Gastroesophageal sphincter (tissue), 4 donors: ENCODE measurements at regions not wholly inside any gene's neighbourhood (a gene's known extent, or its start where the extent isn't known, plus 50 kb on each side); places are given as distances from the start of the nearest gene placed in this dataset.

Experiments
- ATAC-seq: fragments of 150-250 bp; one replicate; pipeline ENCODE4 v1.9.1; 2016; ENCODE audit warnings: mild to moderate bottlenecking, moderate library complexity
- H3K27ac ChIP-seq, 4 donors: fragments of 200-600 bp; sonication (generic) in 3 of 4; 1 replicate in 3 of 4; 2 replicates in 1 of 4; pipeline ENCODE4 v1.5.1; 2016 to 2019
- H3K27me3 ChIP-seq: fragments of 200-600 bp; sonication (generic); one replicate; pipeline ENCODE4 v1.5.1; 2019
- H3K36me3 ChIP-seq, 2 donors: fragments of 200-600 bp; sonication (generic); one replicate each; pipeline ENCODE4 v1.5.1; 2019; ENCODE audit warnings: control low read depth in 1 of 2
- H3K4me1 ChIP-seq, 3 donors: fragments of 200-600 bp; sonication (generic); 1 replicate in 2 of 3; 2 replicates in 1 of 3; pipeline ENCODE4 v1.5.1; 2016 to 2019; ENCODE audit warnings: control low read depth in 2 of 3
- H3K4me3 ChIP-seq, 2 donors: fragments of 200-600 bp; sonication (generic); one replicate each; pipeline ENCODE4 v1.5.1; 2019; ENCODE audit warnings: mild to moderate bottlenecking in 1 of 2, moderate library complexity in 1 of 2
- H3K9me3 ChIP-seq, 3 donors: fragments of 200-600 bp; sonication (generic); one replicate each; pipeline ENCODE4 v1.5.1; 2017 to 2019; ENCODE audit warnings: control low read depth in 2 of 3
- EP300 ChIP-seq: sonication (generic); formaldehyde crosslinking; IDR thresholded peaks from one replicate; pipeline ENCODE4 v1.6.1; 2017; ENCODE audit warnings: antibody characterized with exemption, mild to moderate bottlenecking
- POLR2A ChIP-seq, 2 donors: fragments of 450-650 bp; IDR thresholded peaks; one replicate each; pipeline ENCODE4 v1.6.1; 2017; ENCODE audit warnings: antibody characterized with exemption in 2 of 2, mild to moderate bottlenecking in 2 of 2, moderate library complexity in 1 of 2
- POLR2AphosphoS5 ChIP-seq: sonication (generic); formaldehyde crosslinking; IDR thresholded peaks from one replicate; pipeline ENCODE4 v1.6.1; 2017; ENCODE audit warnings: antibody characterized with exemption
- WGBS, 2 donors: methylation state at CpG; one replicate each; pipeline ENCODE4 v1.1.5; 2018; ENCODE audit warnings: low coverage in 1 of 2; 5-methylcytosine and 5-hydroxymethylcytosine counted together
- TF ChIP-seq, protein P1 (sequence below), 4 experiments: fragments of 200-600 bp in 2 of 4; fragments of 450-650 bp in 2 of 4; sonication (generic) in 1 of 4; IDR thresholded peaks; one replicate each; pipeline ENCODE4 v1.5.1; 2017 to 2019; ENCODE audit warnings: antibody characterized with exemption in 4 of 4, mild to moderate bottlenecking in 2 of 4, moderate library complexity in 2 of 4

DNA sequence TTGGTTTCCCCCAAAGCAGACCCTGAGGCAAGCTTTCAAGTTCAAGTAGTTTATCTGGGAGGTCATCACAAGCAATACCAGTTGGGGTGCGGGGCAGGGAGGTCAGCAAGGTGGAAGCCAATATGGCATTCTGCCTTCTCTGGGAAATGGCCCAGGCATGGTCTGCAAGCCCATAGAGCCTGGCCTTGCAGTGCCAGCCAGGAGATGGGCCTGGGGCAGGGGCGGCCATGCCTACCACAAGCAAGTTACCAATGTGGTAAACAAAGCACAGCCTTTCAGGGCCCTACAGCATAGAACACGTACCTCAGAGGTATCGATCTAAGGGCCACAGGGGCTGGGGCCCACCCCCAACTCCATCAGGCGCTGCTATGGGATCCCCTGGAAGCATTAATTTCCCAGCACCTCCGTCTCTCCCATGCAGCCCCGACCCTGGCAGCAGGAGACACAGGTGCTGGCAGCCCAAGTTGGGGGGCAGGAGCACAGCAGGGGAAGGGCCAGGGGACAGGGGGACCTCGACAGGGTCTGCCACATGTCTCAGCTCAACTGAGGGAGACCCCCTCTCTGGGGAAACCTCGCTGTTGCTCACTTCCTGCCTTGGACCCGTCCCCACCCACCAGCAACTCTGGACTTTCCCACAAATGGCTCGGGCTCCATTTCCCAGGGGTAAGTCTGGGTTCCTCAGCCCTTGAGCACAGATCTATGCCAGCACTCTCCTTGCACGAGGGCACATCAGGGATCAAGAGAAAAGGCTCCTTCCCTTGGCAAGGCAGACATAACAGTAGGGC is 369.0 kb downstream of the PREX1 start:
- no peak for ATAC-seq
- Histone ChIP-seq H3K36me3 (no peaks in the 10 kb centered on the region), H3K4me3 (no peak overlapping the region), H3K27me3 (peaks cover 20% of the 10 kb centered on the region), H3K27ac (no peak overlapping the region), H3K9me3 (no peaks in the 10 kb centered on the region), H3K4me1 (peaks cover 0 to 5% (median 0%) of the 10 kb centered on the region in 3 donors)
- WGBS, 2 donors: 100% methylated on average over 1 of the region's 12 CpGs; no CpG with 5 or more reads in 1 of the 2 donors
- TF ChIP-seq POLR2AphosphoS5 (no peak), POLR2A (IDR thresholded peaks at IDR 0.05) (no peak), EP300 (no peak)
- TF ChIP-seq, protein P1, sequence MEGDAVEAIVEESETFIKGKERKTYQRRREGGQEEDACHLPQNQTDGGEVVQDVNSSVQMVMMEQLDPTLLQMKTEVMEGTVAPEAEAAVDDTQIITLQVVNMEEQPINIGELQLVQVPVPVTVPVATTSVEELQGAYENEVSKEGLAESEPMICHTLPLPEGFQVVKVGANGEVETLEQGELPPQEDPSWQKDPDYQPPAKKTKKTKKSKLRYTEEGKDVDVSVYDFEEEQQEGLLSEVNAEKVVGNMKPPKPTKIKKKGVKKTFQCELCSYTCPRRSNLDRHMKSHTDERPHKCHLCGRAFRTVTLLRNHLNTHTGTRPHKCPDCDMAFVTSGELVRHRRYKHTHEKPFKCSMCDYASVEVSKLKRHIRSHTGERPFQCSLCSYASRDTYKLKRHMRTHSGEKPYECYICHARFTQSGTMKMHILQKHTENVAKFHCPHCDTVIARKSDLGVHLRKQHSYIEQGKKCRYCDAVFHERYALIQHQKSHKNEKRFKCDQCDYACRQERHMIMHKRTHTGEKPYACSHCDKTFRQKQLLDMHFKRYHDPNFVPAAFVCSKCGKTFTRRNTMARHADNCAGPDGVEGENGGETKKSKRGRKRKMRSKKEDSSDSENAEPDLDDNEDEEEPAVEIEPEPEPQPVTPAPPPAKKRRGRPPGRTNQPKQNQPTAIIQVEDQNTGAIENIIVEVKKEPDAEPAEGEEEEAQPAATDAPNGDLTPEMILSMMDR (IDR thresholded peaks at IDR 0.05): no peak

DNA sequence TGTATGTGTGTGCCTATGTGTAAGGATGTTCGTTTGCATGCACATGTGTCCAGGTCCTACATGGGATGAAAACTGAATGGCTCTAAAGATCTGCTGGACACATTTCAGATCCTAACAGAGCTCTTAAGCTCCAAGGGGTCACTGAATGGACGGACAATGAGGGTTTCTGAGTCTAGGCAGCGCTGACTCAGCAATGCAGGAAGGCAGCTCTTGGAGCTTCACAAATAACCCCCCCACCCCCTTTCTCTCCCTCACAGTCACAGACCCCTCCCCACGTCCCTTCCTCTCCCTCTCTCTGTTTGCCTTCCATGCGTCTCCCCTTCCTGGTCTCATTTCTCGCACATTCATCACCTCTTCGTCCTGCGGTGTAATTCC is 369.8 kb downstream of the PREX1 start:
- no peak overlapping the region for H3K27ac ChIP-seq
- TF ChIP-seq POLR2AphosphoS5: no peak
- peaks cover 20% of the 10 kb centered on the region for H3K27me3 ChIP-seq
- no peaks in the 10 kb centered on the region for H3K9me3 ChIP-seq
- H3K4me3 ChIP-seq: no peak overlapping the region
- no peaks in the 10 kb centered on the region for H3K36me3 ChIP-seq
- ATAC-seq: no peak
- 91 to 94% methylated on average over 3 to 5 of the region's 8 CpGs for WGBS, 2 donors
- H3K4me1 ChIP-seq: no peaks in the 10 kb centered on the region

DNA sequence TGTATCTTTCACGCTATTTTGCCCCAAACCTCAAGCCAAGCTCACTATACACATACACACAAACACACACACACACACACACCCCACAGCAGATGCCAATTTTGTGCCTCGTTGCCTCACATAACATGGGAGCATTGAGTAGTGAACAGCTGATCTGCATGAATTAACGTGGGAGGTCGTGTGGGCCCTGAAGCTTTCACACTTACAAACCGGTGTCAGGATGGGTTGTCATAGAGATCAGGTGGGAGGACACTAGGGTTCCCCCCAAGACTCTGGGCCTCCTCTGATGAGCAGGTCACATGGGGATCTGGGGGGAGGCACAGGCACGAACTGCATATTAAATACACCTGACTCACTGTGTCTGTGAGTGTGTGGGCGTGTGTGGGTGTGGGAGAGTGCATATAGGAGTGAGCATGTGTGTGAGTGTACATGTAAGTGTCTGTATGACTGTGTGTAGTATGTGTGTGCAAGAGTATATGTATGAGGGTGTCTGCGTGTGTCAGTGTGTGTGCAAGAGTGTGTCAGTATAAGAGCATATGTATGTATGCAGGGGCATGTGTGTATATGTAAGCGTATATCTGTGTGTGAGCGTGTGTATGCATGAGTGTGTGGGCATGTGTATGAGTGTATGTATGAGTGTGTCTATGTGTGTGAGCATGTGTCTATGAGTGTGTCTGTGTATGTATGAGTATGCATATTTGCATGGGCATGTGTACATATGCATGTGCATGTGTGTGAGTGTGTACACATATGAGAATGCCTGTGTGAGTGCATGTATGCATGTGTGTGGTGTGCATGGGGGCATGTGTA is 370.4 kb downstream of the PREX1 start:
- 93 to 95% methylated on average over 5 to 8 of the region's 10 CpGs for WGBS, 2 donors
- TF ChIP-seq, protein P1 (IDR thresholded peaks at IDR 0.05): no peak
- TF ChIP-seq POLR2A (IDR thresholded peaks at IDR 0.05) (no peak), EP300 (no peak), POLR2AphosphoS5 (no peak)

DNA sequence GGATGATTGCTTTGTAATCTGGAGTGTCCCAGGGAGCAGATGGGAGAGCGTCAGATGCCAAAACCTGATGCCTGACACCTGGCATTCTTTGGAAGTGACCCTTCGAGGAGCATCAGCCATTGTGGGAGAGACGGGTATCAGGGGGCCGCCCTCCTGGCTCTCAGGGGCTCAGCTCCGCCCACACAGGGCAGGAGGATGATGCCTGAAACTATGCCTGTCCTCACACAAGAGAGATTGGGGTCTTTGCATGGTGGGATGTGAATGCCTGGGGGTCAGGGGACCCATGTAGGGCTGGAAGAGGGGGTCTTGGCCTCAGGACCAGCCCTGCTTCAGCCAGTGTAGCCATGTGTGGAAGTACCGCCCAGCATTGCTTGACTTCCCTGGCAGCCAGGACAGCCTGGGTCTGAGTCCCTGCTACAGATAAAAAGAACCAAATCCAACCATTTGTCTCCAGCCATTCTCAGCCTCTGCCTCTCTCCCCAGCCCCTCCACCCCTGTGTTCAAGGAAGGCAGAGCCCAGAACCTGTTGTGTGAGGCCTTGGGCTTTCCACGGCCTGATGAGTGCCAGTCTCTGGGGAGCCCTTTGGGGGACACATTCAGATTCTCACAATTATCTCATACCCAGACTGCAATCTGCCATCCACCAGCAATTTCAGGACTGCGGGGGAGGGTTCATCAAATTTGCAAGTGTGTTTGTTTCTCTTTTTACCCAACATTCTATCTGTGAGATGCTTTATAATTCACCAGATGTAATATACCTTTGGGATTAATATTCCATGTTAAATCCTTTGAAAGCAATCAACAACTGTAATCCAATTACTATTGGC is 371.2 kb downstream of the PREX1 start:
- WGBS, 2 donors: 60 to 83% methylated on average over 2 to 5 of the region's 8 CpGs
- TF ChIP-seq POLR2A (IDR thresholded peaks at IDR 0.05) (no peak), POLR2AphosphoS5 (no peak), EP300 (no peak)
- TF ChIP-seq, protein P1 (IDR thresholded peaks at IDR 0.05): no peak

More for the DNA sequence above, 370.4 kb downstream of the PREX1 start:
- peaks cover 20% of the 10 kb centered on the region for H3K27me3 ChIP-seq
- H3K27ac ChIP-seq: no peak overlapping the region
- ATAC-seq: no peak
- H3K9me3 ChIP-seq: no peaks in the 10 kb centered on the region
- no peak overlapping the region for H3K4me3 ChIP-seq
- no peaks in the 10 kb centered on the region for H3K36me3 ChIP-seq
- no peaks in the 10 kb centered on the region for H3K4me1 ChIP-seq

More for the DNA sequence above, 371.2 kb downstream of the PREX1 start:
- Histone ChIP-seq H3K27me3 (peaks cover 20% of the 10 kb centered on the region), H3K4me3 (no peak overlapping the region), H3K4me1 (no peaks in the 10 kb centered on the region), H3K9me3 (no peaks in the 10 kb centered on the region), H3K27ac (no peak overlapping the region), H3K36me3 (no peaks in the 10 kb centered on the region)
- no peak for ATAC-seq
